Ishikawa (cell line): ENCODE measurements at regions not wholly inside any gene's neighbourhood (a gene's known extent, or its start where the extent isn't known, plus 50 kb on each side); places are given as distances from the start of the nearest gene placed in this dataset.

Source experiments
- CEBPB ChIP-seq: IDR thresholded peaks from 2 replicates; pipeline ENCODE4 v1.6.1; 2012
- EP300 ChIP-seq: IDR thresholded peaks from 2 replicates; pipeline ENCODE4 v1.6.1; 2012; ENCODE audit warnings: borderline replicate concordance
- FOXM1 ChIP-seq: IDR thresholded peaks from 2 replicates; pipeline ENCODE4 v1.6.1; 2012; ENCODE audit warnings: low read depth, borderline replicate concordance
- RAD21 ChIP-seq: IDR thresholded peaks from 2 replicates; pipeline ENCODE4 v1.6.1; 2012; ENCODE audit warnings: low read depth

GRCh38 chr4:180683186-180683585 is 1560.0 kb upstream of the TENM3 start:
- no peak for TF ChIP-seq EP300
- TF ChIP-seq FOXM1 = no peak
- TF ChIP-seq CEBPB = no peak
- TF ChIP-seq RAD21 = no peak
